ENCODE measurements at regions not wholly inside any gene's neighbourhood (a gene's known extent, or its start where the extent isn't known, plus 50 kb on each side); places are given as distances from the start of the nearest gene placed in this dataset.
A peak's percentile ranks its signal among the peaks of the same experiment; 100 is the strongest.

DNA sequence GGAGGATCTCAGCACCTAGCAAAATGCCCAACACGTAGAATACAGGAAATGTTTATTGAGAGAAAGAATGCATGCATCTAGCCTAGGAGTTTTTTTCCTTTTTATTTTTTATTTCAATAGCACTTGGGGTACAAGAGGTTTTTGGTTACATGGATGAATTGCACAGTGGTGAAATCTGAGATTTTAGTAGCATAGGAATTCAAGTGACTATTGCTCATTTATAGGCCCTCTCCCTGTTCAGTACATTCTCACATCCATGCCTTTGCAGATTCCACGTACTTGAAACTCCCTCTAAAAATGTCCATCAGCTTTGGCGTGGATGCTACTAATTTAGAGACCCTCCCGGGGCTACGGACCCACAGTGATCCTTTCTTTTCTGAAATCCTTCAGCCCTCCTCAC, 61.7 kb upstream of the PIAS1 start:
- DNase-seq, result no peak

DNA sequence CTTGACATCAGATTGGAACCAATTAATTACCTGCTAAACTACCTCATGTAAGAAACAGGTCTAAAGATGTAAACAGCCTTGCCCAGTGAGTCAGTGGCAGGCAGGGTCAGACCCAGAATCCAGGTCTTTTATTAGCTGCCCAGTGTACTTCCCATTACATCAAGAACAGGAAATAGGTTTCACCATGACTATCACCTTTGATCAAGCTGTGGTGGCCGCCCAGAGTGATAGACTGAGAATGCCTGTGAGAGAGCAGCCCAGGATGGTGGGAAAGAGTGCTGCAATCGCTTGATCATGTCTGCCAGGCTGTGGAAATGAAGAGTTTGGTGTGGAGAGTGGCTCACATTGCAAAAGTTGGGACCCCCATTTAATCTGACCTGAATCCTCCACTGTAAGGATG, 61.3 kb upstream of the PIAS1 start:
- DNase-seq, result no peak

DNA sequence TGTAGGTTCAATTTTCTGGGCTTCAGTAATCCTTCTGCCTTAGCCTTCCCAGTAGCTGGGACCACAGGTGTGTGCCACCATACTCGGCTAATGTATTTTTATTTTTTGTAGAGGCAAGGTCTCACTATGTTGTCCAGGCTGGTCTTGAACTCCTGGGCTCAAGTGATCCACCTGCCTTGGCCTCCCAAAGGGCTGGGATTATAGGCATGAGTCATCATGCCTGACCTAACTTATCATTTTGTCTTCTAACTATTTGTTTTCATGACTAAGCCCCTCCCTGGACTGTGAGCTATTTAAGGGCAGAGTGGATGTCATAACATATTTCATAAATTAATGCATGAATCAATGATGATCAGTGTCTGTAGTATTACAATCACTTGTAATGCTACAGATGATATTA, 56.1 kb upstream of the PIAS1 start:
- DNase-seq, result no peak

DNA sequence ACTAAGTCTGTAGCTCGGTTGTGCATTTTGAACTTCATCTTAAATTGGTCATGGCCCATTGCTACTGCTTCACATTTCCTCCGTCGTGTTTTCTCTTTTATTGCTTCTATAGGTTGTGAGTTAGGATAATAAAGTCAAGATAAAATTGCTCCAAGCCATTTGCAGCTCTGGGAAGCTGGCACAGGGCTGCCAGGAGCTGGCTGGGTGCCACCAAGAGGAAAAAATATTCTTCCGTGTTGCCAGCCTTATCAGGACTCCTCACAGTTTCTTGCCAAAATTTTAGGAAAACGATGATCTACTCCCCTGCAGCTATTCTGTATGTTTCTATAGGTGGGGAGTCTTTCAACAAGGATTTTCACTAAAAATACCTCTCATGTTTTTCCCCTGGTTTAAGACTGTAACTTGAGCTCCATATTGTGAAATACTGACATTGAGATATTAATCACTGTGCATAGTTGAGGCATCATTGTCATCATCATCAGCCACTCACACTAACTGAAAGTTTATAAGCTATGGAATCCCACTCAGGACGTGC, 55.4 kb upstream of the PIAS1 start:
- peak; percentile 20 for DNase-seq

DNA sequence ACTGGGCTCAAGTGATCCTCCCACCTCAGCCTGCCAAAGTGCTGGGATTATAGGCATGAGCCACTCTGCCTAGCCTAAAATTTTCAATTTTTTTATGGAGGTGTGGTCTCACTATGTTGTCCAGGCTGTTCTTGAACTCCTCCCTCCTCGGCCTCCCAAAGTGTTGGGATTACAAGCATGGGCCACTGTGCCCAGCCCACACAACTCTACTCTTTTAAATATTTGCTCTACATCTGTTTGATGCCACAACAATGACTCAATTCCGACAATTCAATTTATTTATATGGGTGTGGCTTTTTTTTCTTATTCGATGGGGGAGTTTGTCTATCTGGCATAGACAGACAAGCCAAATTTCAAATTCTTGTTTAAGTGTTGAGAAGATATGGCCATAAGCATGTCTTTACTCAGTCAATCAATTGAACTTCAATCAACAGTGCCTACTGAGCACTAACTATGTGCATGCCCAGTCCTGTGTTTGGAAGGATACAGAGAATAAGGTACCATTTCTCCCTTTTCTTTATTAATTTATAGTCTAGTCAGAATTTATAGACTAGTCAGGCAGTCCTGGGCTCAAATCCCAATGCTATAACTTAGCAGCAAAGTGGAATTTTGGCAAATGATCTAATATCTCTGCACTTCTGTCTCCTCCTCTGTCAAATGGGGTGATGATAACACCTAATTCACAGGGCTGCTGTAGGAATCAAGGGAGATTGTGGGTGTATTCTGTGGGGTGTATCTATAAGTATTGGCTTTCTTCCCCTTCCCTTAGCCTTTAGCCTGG, 54.6 kb upstream of the PIAS1 start:
- no peak for DNase-seq

DNA sequence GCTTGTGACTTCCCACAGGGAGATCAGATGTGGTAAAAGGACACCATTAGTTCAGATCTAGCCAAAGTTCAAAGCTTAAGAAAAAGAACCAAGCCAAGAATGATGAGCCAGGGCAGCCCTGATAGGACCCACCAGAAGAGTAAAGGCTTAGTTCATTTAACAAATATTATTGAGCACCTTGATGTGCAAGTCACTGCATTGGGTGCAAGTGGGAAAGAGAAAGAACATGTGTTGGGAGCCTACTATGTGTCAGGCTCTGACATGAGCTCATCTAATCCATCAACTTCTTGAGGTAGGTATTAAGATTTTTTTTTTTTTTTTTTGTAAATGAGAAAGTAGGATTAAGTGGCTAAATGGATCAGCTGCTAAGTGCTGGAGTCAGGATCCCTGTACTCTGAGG, 53.4 kb upstream of the PIAS1 start:
- DNase-seq, result no peak

DNA sequence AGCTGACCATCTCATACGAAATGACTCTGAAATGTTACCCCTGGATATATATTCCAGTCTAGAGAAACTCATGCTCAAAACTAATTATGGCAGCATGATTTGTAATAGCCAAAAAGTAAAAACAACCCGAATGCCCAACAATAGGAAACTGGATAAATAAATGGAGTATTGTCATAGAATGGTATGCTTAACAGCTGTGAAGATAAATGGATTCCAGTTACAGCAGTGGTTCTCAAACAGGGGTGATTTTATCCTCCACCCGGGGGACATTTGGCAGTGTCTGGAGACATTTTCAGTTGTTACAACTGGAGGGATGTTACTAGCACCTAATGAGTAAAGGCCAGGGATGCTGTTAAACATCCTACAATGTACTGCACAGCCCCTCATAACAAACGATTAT, 52.3 kb upstream of the PIAS1 start:
- no peak for DNase-seq

DNA sequence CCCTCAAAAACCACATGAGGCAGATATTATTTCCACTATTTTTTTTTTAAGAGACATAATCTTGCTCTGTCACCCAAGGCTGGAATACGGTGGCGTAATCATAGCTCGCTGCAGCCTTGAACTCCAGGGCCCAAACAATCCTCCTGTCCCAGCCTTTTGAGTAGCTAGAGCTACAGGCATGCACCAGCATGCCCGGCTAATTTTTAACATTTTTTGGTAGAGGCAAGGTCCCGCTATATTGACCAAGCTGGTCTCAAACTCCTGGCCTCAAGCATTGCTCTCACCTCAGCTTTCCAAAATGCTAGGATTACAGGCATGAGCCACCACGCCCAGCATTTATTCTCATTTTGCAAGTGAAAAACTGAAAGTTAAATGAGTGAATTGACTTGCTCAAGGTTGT, 50.8 kb upstream of the PIAS1 start:
- no peak for DNase-seq

Measured in hematopoietic multipotent progenitor cell treated with erythropoietin and hydrocortisone succinate and interleukin-3 and kit ligand, for 6 days (in vitro differentiated cells).